Stomach (tissue), 4 donors: ENCODE measurements at regions not wholly inside any gene's neighbourhood (a gene's known extent, or its start where the extent isn't known, plus 50 kb on each side); places are given as distances from the start of the nearest gene placed in this dataset.

Experiments
- CTCF ChIP-seq, 7 experiments: fragments of 450-650 bp in 4 of 7; fragments of 200-600 bp in 3 of 7; sonication (generic) in 3 of 7; IDR thresholded peaks; one replicate each; pipeline ENCODE4 v1.5.1; 2016 to 2019; ENCODE audit warnings: antibody characterized with exemption in 7 of 7, control low read depth in 2 of 7, mild to moderate bottlenecking in 1 of 7
- POLR2AphosphoS5 ChIP-seq, 3 donors: sonication (generic); formaldehyde crosslinking; IDR thresholded peaks; one replicate each; pipeline ENCODE4 v1.6.1; 2016; ENCODE audit warnings: antibody characterized with exemption in 3 of 3

- TF ChIP-seq POLR2AphosphoS5 (IDR thresholded peaks at IDR 0.05) = no peak
- no peak for TF ChIP-seq CTCF (IDR thresholded peaks at IDR 0.05)
These were observed 81.8 kb downstream of the SPRY2 start for GRCh38 chr13:80259159-80259558.
